ENCODE measurements at regions not wholly inside any gene's neighbourhood (a gene's known extent, or its start where the extent isn't known, plus 50 kb on each side); places are given as distances from the start of the nearest gene placed in this dataset.
A peak's percentile ranks its signal among the peaks of the same experiment; 100 is the strongest.

- Histone ChIP-seq H3K4me1 (ENCODE audit: insufficient read depth, low read length) (no peaks in the 10 kb centered on the region; the same call in 1 of the 2 replicates), H3K18ac (ENCODE audit: insufficient read length, low read depth, low read length) (no peak overlapping the region), H2AK5ac (ENCODE audit: insufficient read length, low read length) (no peak overlapping the region), H2BK120ac (ENCODE audit: low read depth, low read length, poor library complexity, severe bottlenecking) (no peak overlapping the region), H2AFZ (ENCODE audit: low read length) (peak overlapping the region; percentile 32), H2BK15ac (ENCODE audit: low read depth, low read length) (no peak overlapping the region), H3K9me3 (ENCODE audit: control insufficient read depth, low read depth, low read length) (no peaks in the 10 kb centered on the region), H4K5ac (ENCODE audit: insufficient read length, low read depth, low read length) (no peak overlapping the region), H2BK12ac (ENCODE audit: insufficient read length, low read depth, low read length) (no peak overlapping the region), H3K23me2 (ENCODE audit: insufficient read length, low read depth, low read length, poor library complexity, severe bottlenecking) (no peaks in the 10 kb centered on the region), H4K91ac (ENCODE audit: insufficient read length, low read depth, low read length) (no peak overlapping the region), H3K23ac (ENCODE audit: insufficient read length, low read depth, low read length) (no peak overlapping the region), H3K56ac (ENCODE audit: insufficient read length, low read depth, low read length) (no peak overlapping the region), H3K4ac (ENCODE audit: low read depth, low read length) (no peak overlapping the region), H3K4me2 (ENCODE audit: insufficient read depth, insufficient read length, low read length) (no peak overlapping the region), H3K14ac (ENCODE audit: insufficient read depth, low read length) (no peak overlapping the region), H3K79me1 (ENCODE audit: insufficient read depth, low read depth, low read length, poor library complexity, severe bottlenecking) (no peaks in the 10 kb centered on the region), H3K27ac (ENCODE audit: insufficient read length, low read depth, low read length) (no peak overlapping the region), H4K20me1 (ENCODE audit: control insufficient read depth, insufficient read depth, insufficient read length) (no peaks in the 10 kb centered on the region), H3K27me3 (ENCODE audit: insufficient read depth, low read length) (no peaks in the 10 kb centered on the region), H3T11ph (ENCODE audit: low read length) (no peak overlapping the region), H2BK5ac (ENCODE audit: insufficient read length, low read length) (no peak overlapping the region), H3K79me2 (ENCODE audit: insufficient read depth, low read length) (no peaks in the 10 kb centered on the region), H2BK20ac (ENCODE audit: low read depth, low read length, poor library complexity, severe bottlenecking) (no peak overlapping the region), H4K8ac (replicated peaks; ENCODE audit: insufficient read length, low read depth, low read length) (no peak overlapping the region), H3K9ac (ENCODE audit: extremely low read depth, insufficient read length, low read length) (no peak overlapping the region)
- DNase-seq = no peak
- Mint-ChIP-seq H3K27me3 (ENCODE audit: low read depth) (no peaks in the 10 kb centered on the region), H3K27ac (no peak overlapping the region), H3K4me3 (no peak overlapping the region), H3K4me1 (peaks cover 0 to 2% of the 10 kb centered on the region in 2 experiments; a peak in 2 of 4 replicates), H3K36me3 (ENCODE audit: insufficient read depth in 1 of 3, low read depth in 3 of 3) (no peaks in the 10 kb centered on the region), H3K9me3 (no peaks in the 10 kb centered on the region)
- no CpG with 5 or more reads among the region's 3 CpGs for WGBS (ENCODE audit: extremely low coverage, insufficient read length, low lambda C conversion rate)
- no peak for TF ChIP-seq CTCF (conservative IDR thresholded peaks at IDR 0.05)
Measured at GRCh38 chr6:8944548-8944947, 509.2 kb upstream of the SLC35B3 start.

Measured in H9 (cell line).